CD4-positive, alpha-beta memory T cell (primary cell): ENCODE measurements at regions not wholly inside any gene's neighbourhood (a gene's known extent, or its start where the extent isn't known, plus 50 kb on each side); places are given as distances from the start of the nearest gene placed in this dataset.

Experiments
- CTCF ChIA-PET: fragments of 350-600 bp; sonication (Branson Sonifier 250); formaldehyde crosslinking; loops from one replicate; lab custom pipeline; 2021; ENCODE audit warnings: inconsistent platforms; ENCODE audit not compliant: partially characterized antibody; lab: Charles Lee
- POLR2A ChIA-PET: fragments of 350-600 bp; sonication (Branson Sonifier 250); formaldehyde crosslinking; loops from one replicate; lab custom pipeline; 2021; ENCODE audit not compliant: partially characterized antibody; lab: Charles Lee
- DNase-seq, 5 donors: peaks; one replicate each; pipeline versions ENCODE4 v3.0.0 to v3.0.0-alpha.2; 2020 to 2022; ENCODE audit warnings: mixed read lengths in 1 of 5
- H3K27ac ChIP-seq: one replicate; pipeline ENCODE4 v1.7.0; 2013; ENCODE audit warnings: low read depth, low read length
- H3K27me3 ChIP-seq: 2 replicates; pipeline ENCODE4 v1.7.0; 2013; ENCODE audit warnings: mild to moderate bottlenecking, low read length, moderate library complexity; ENCODE audit not compliant: insufficient read depth
- H3K36me3 ChIP-seq: 2 replicates; pipeline ENCODE4 v1.7.0; 2013; ENCODE audit warnings: mild to moderate bottlenecking, low read length, moderate library complexity; ENCODE audit not compliant: insufficient read depth
- H3K4me1 ChIP-seq: 2 replicates; pipeline ENCODE4 v1.7.0; 2013; ENCODE audit warnings: mild to moderate bottlenecking, low read length, moderate library complexity; ENCODE audit not compliant: insufficient read depth
- H3K4me3 ChIP-seq, 2 donors: one replicate each; pipeline ENCODE4 v1.7.0; 2013; ENCODE audit warnings: low read length in 2 of 2, mild to moderate bottlenecking in 1 of 2
- H3K9me3 ChIP-seq, 2 donors: one replicate each; pipeline ENCODE4 v1.7.0; 2013; ENCODE audit warnings: low read length in 2 of 2, control low read depth in 1 of 2; ENCODE audit not compliant: control insufficient read depth in 1 of 2
- H3K27ac Mint-ChIP-seq, 7 donors: one replicate each; pipeline ENCODE4 v1.8.0; 2020 to 2021; ENCODE audit warnings: mixed read lengths in 7 of 7, mild to moderate bottlenecking in 6 of 7, inconsistent platforms in 3 of 7, moderate library complexity in 3 of 7
- H3K27me3 Mint-ChIP-seq, 2 donors: one replicate each; pipeline ENCODE4 v1.8.0; 2020 to 2021; ENCODE audit warnings: mixed read lengths in 2 of 2
- H3K36me3 Mint-ChIP-seq, 2 donors: one replicate each; pipeline ENCODE4 v1.8.0; 2020 to 2021; ENCODE audit warnings: mixed read lengths in 2 of 2, inconsistent platforms in 1 of 2, mild to moderate bottlenecking in 1 of 2
- H3K4me1 Mint-ChIP-seq, 4 donors: one replicate each; pipeline ENCODE4 v1.8.0; 2020 to 2021; ENCODE audit warnings: mixed read lengths in 4 of 4, mild to moderate bottlenecking in 1 of 4
- H3K4me3 Mint-ChIP-seq, 8 donors: one replicate each; pipeline ENCODE4 v1.8.0; 2020 to 2021; ENCODE audit warnings: mixed read lengths in 8 of 8, mild to moderate bottlenecking in 7 of 8, moderate library complexity in 6 of 8, inconsistent platforms in 3 of 8
- H3K9me3 Mint-ChIP-seq, 8 donors: one replicate each; pipeline ENCODE4 v1.8.0; 2020 to 2021; ENCODE audit warnings: mixed read lengths in 8 of 8, mild to moderate bottlenecking in 5 of 8, inconsistent platforms in 3 of 8, moderate library complexity in 1 of 8
- intact Hi-C: fragments of 100-400 bp; cut with micrococcal nuclease; formaldehyde crosslinking; loops from one replicate; pipeline ENCODE4 v1.15.1; 2023

- Mint-ChIP-seq H3K36me3 (no peaks in the 10 kb centered on the region), H3K27ac (no peak overlapping the region), H3K4me1 (no peaks in the 10 kb centered on the region), H3K9me3 (peaks cover 0 to 2% (median 0%) of the 10 kb centered on the region in 8 donors), H3K27me3 (peaks cover 0 to 1% of the 10 kb centered on the region in 2 donors), H3K4me3 (no peak overlapping the region)
- CTCF ChIA-PET, result no interaction called here
- H3K36me3 ChIP-seq, result no peaks in the 10 kb centered on the region
- H3K27me3 ChIP-seq, result no peaks in the 10 kb centered on the region
- POLR2A ChIA-PET, result no interaction called here
- no peak overlapping the region for H3K27ac ChIP-seq
- intact Hi-C loops, result no loop called here
- no peak for DNase-seq
- H3K9me3 ChIP-seq, result no peaks in the 10 kb centered on the region
- no peaks in the 10 kb centered on the region for H3K4me1 ChIP-seq
- H3K4me3 ChIP-seq, result no peak overlapping the region
Measured at GRCh38 chr12:65756267-65756666, 68.0 kb upstream of the HMGA2 start.

- Mint-ChIP-seq H3K4me1 (no peaks in the 10 kb centered on the region), H3K36me3 (no peaks in the 10 kb centered on the region), H3K27ac (no peak overlapping the region), H3K27me3 (peaks cover 0 to 1% of the 10 kb centered on the region in 2 donors), H3K4me3 (no peak overlapping the region), H3K9me3 (peaks cover 0 to 2% (median 0%) of the 10 kb centered on the region in 8 donors)
- no peak for DNase-seq
- ChIA-PET CTCF (no interaction called here), POLR2A (no interaction called here)
- Histone ChIP-seq H3K4me1 (no peaks in the 10 kb centered on the region), H3K9me3 (no peaks in the 10 kb centered on the region), H3K27ac (no peak overlapping the region), H3K36me3 (no peaks in the 10 kb centered on the region), H3K4me3 (no peak overlapping the region), H3K27me3 (no peaks in the 10 kb centered on the region)
- intact Hi-C loops, result no loop called here
Measured at GRCh38 chr12:65756956-65757511, 67.2 kb upstream of the HMGA2 start.

DNA sequence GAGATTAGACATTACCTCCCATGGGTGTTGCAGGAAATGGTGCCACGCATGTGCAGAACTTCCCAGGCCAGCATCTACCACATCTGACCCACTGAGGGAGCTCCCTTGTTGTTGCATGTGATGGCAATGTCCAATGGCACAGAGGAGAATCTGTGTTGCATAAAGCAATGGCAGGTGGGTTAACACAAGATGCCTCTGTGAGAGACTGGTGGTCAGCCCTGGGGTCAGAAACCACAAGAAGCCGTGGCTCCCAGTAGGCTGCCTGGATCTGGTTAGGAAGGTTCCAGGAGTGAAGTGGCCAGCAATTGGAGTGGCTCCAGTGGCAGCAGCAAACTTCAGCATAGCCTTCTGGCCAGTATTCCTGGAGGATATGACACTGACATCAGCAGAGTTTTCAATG lies 65.9 kb upstream of the HMGA2 start:
- Histone ChIP-seq H3K9me3 (no peaks in the 10 kb centered on the region), H3K4me1 (no peaks in the 10 kb centered on the region), H3K36me3 (no peaks in the 10 kb centered on the region), H3K27ac (no peak overlapping the region), H3K27me3 (no peaks in the 10 kb centered on the region), H3K4me3 (no peak overlapping the region)
- Mint-ChIP-seq H3K27ac (no peak overlapping the region), H3K36me3 (no peaks in the 10 kb centered on the region), H3K27me3 (no peaks in the 10 kb centered on the region), H3K4me3 (no peak overlapping the region), H3K4me1 (no peaks in the 10 kb centered on the region), H3K9me3 (peaks cover 0 to 2% (median 0%) of the 10 kb centered on the region in 8 donors)
- POLR2A ChIA-PET, result no interaction called here
- intact Hi-C loops, result no loop called here
- DNase-seq, result no peak
- CTCF ChIA-PET, result no interaction called here

DNA sequence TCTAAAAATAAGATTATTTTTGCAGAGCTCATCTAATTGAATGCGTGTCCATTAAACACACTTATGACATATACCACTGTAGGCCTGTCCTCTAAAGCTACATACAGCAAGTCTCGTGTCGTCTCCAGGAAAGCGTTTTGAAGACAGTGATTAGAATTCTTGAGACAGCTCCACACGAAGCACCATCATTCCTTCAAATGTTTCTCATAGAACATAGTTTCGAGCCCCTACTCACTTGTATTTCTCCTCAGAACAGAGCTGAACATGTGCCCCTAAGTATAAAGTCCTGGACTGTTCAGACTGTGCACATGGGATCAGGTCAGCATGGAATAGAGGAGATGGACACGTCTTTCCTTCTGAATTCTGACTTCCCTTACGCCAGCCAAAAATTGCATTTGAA lies 64.5 kb upstream of the HMGA2 start:
- Mint-ChIP-seq H3K27ac (no peak overlapping the region), H3K27me3 (peaks cover 0 to 2% of the 10 kb centered on the region in 2 donors)

DNA sequence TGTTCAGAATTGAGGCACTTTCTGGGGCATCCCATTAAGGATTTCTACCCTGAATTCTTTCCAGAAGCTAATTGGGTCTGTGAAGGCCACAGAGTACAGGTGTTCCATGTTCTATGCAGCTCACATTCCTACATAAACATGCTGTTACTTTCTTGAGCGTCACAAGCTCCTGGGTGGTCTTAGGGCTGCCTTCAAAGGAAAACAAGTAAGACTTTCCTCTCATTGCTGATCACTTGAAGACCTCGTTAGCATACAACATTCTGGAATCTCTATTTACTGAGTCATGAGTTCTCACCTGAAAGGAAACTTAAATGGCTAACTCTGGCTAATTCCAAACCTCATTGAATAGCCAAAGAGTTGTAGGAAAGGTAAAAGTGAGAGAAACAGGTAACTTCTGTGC lies 63.0 kb upstream of the HMGA2 start:
- Histone ChIP-seq H3K27ac (no peak overlapping the region), H3K4me1 (no peaks in the 10 kb centered on the region), H3K27me3 (no peaks in the 10 kb centered on the region), H3K9me3 (no peaks in the 10 kb centered on the region), H3K4me3 (no peak overlapping the region), H3K36me3 (no peaks in the 10 kb centered on the region)
- CTCF ChIA-PET, result no interaction called here
- intact Hi-C loops, result no loop called here
- Mint-ChIP-seq H3K27me3 (peaks cover 0 to 2% of the 10 kb centered on the region in 2 donors), H3K9me3 (peaks cover 0 to 2% (median 0%) of the 10 kb centered on the region in 8 donors), H3K4me3 (no peak overlapping the region), H3K4me1 (no peaks in the 10 kb centered on the region), H3K36me3 (no peaks in the 10 kb centered on the region), H3K27ac (no peak overlapping the region)
- POLR2A ChIA-PET, result no interaction called here
- DNase-seq, result no peak

More for the DNA sequence above, 64.5 kb upstream of the HMGA2 start:
- no peak overlapping the region for H3K4me3 ChIP-seq
- CTCF ChIA-PET, result no interaction called here
- DNase-seq, result no peak
- H3K27ac ChIP-seq, result no peak overlapping the region
- H3K4me1 Mint-ChIP-seq, result no peaks in the 10 kb centered on the region
- H3K9me3 ChIP-seq, result no peaks in the 10 kb centered on the region
- H3K4me3 Mint-ChIP-seq, result no peak overlapping the region
- POLR2A ChIA-PET, result no interaction called here
- intact Hi-C loops, result no loop called here
- H3K36me3 Mint-ChIP-seq, result no peaks in the 10 kb centered on the region
- H3K9me3 Mint-ChIP-seq, result peaks cover 0 to 2% (median 0%) of the 10 kb centered on the region in 8 donors
- H3K36me3 ChIP-seq, result no peaks in the 10 kb centered on the region
- H3K4me1 ChIP-seq, result no peaks in the 10 kb centered on the region
- H3K27me3 ChIP-seq, result no peaks in the 10 kb centered on the region

DNA sequence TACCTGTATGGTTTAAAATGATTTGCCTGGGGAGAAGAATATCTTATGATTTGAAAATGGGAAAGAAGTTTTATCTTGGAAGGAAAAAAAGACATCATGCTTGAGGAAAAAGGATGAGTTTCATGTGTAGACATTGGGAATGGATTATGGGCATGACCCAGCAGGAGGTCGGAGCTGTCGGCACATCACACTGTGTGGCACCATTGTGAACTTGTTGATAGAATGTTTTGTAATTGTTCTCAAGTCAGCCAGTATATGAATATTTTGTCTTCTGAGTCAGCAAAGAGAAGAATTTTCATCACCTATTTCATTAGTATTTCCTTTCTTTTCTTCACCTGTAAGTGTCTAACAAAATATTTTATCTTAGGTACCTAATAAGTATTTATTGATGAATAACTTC lies 60.0 kb upstream of the HMGA2 start:
- POLR2A ChIA-PET, result no interaction called here
- Histone ChIP-seq H3K4me1 (no peaks in the 10 kb centered on the region), H3K9me3 (no peaks in the 10 kb centered on the region), H3K27me3 (no peaks in the 10 kb centered on the region), H3K4me3 (no peak overlapping the region), H3K36me3 (no peaks in the 10 kb centered on the region), H3K27ac (no peak overlapping the region)
- H3K9me3 Mint-ChIP-seq, result peaks cover 0 to 4% (median 0%) of the 10 kb centered on the region in 8 donors
- intact Hi-C loops, result no loop called here
- H3K36me3 Mint-ChIP-seq, result no peaks in the 10 kb centered on the region
- no peak for DNase-seq
- CTCF ChIA-PET, result no interaction called here
- H3K4me1 Mint-ChIP-seq, result no peaks in the 10 kb centered on the region
- H3K27me3 Mint-ChIP-seq, result peaks cover 0 to 3% of the 10 kb centered on the region in 2 donors
- no peak overlapping the region for H3K27ac Mint-ChIP-seq
- H3K4me3 Mint-ChIP-seq, result no peak overlapping the region

DNA sequence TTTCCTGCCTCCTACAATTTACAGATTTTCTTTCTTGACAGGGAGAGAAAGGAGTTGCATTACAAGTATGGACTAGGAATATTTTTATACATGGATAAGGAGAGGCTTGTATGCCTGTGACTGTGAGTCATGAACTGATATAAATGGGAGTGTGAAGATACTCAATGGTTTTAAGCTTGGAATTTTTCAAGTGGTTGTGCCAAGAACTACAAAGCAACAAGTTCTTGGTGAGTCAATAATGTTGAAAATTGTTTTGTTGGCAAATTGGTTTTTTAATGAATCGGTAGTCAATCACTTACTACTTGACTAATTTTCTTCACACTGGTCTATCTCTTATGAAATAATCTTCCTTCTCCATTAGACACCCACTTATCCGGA lies 58.9 kb upstream of the HMGA2 start:
- Histone ChIP-seq H3K4me3 (no peak overlapping the region), H3K27ac (no peak overlapping the region), H3K36me3 (no peaks in the 10 kb centered on the region), H3K9me3 (no peaks in the 10 kb centered on the region), H3K4me1 (no peaks in the 10 kb centered on the region), H3K27me3 (no peaks in the 10 kb centered on the region)
- Mint-ChIP-seq H3K27me3 (peaks cover 0 to 3% of the 10 kb centered on the region in 2 donors), H3K4me3 (no peak overlapping the region), H3K36me3 (no peaks in the 10 kb centered on the region), H3K9me3 (peaks cover 0 to 4% (median 0%) of the 10 kb centered on the region in 8 donors), H3K4me1 (no peaks in the 10 kb centered on the region), H3K27ac (no peak overlapping the region)
- intact Hi-C loops, result no loop called here
- ChIA-PET POLR2A (no interaction called here), CTCF (no interaction called here)
- no peak for DNase-seq

DNA sequence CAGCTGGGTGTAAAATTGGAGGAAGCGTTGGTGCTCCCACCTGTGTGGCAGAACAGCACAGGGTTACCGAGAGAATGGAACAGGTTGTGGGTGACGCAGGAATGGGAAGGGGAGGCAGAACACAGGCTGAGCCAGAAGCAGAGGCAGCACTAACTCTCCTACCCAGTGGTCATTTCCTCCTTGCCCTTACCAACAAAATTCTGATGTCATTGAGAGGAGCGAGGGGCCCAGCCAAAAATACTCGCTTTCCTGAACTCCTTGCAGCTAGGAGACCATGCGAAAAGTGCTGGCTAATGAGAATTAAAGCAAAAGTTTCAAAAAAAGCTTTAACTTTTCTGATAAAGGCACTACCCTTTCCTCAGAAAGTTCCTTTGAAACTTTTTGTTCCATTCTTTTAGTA lies 54.4 kb upstream of the HMGA2 start:
- Mint-ChIP-seq H3K36me3 (no peaks in the 10 kb centered on the region), H3K27me3 (peaks cover 1 to 2% of the 10 kb centered on the region in 2 donors), H3K27ac (no peak overlapping the region), H3K4me3 (no peak overlapping the region), H3K4me1 (no peaks in the 10 kb centered on the region), H3K9me3 (peaks cover 0 to 4% (median 0%) of the 10 kb centered on the region in 8 donors)
- Histone ChIP-seq H3K27me3 (no peaks in the 10 kb centered on the region), H3K27ac (no peak overlapping the region), H3K36me3 (no peaks in the 10 kb centered on the region), H3K4me1 (no peaks in the 10 kb centered on the region), H3K9me3 (no peaks in the 10 kb centered on the region), H3K4me3 (no peak overlapping the region)
- intact Hi-C loops, result no loop called here
- DNase-seq, result no peak
- ChIA-PET POLR2A (no interaction called here), CTCF (no interaction called here)
